HCT116 (cell line): ENCODE measurements at regions not wholly inside any gene's neighbourhood (a gene's known extent, or its start where the extent isn't known, plus 50 kb on each side); places are given as distances from the start of the nearest gene placed in this dataset.

Experiments
- ATAC-seq: fragments of 200-7000 bp; cut with Tn5 transposase; 2 replicates; pipeline ENCODE4 v1.9.1; 2020; ENCODE audit warnings: mild to moderate bottlenecking, moderate library complexity
- BruUV-seq: library from RNA; stranded (reverse); fragments of 400-500 nt; replicated peaks from 2 replicates; lab custom pipeline; 2021; lab: Mats Ljungman, UMichigan
- CTCF ChIA-PET: fragments of 300-600 bp; sonication (Branson Sonifier 250); formaldehyde crosslinking; loops from one replicate; lab custom pipeline; 2021; ENCODE audit warnings: antibody characterized with exemption; lab: Charles Lee
- POLR2A ChIA-PET: fragments of 300-600, 350-600 bp; sonication (Branson Sonifier 250); formaldehyde crosslinking; loops from one replicate; lab custom pipeline; 2021; ENCODE audit warnings: antibody characterized with exemption; lab: Charles Lee
- RAD21 ChIA-PET, 2 experiments: fragments of 300-600 bp; sonication (Branson Sonifier 250); formaldehyde crosslinking; loops; one replicate each; lab custom pipeline; 2023; ENCODE audit warnings: low total read pairs in 2 of 2; ENCODE audit not compliant: uncharacterized antibody in 2 of 2, unreplicated experiment in 2 of 2, low non-redundant PET in 1 of 2; lab: Charles Lee
- DNase-seq: peaks from one replicate; pipeline ENCODE4 v3.0.0-alpha.2; 2010; ENCODE audit warnings: low read depth, low spot score
- H2AFZ ChIP-seq: fragments of 200-600 bp; shearing (Covaris generic), sonication (generic); 2 replicates; pipeline ENCODE4 v1.6.1; 2017; ENCODE audit warnings: low read depth, mixed run types, mixed read lengths, antibody characterized with exemption, low read length; ENCODE audit not compliant: poor library complexity, severe bottlenecking
- H3K27ac ChIP-seq: 2 replicates; pipeline ENCODE4 v1.5.1; 2012; ENCODE audit warnings: low read depth, low read length
- H3K27me3 ChIP-seq: fragments of 200-600 bp; sonication (generic); 2 replicates; pipeline ENCODE4 v1.6.1; 2016; ENCODE audit warnings: mixed run types, low read length, mixed read lengths; ENCODE audit not compliant: insufficient read depth
- H3K36me3 ChIP-seq, 2 experiments: fragments of 200-500 bp in 1 of 2; fragments of 200-600 bp in 1 of 2; sonication (Bioruptor generic) in 1 of 2; sonication (generic) in 1 of 2; 2 replicates each; pipeline versions ENCODE4 v1.5.1 to v1.6.1; 2014 to 2016; ENCODE audit warnings: low read length in 2 of 2, inconsistent platforms in 1 of 2, mixed read lengths in 1 of 2, mixed run types in 1 of 2; ENCODE audit not compliant: insufficient read depth in 2 of 2, control insufficient read depth in 1 of 2
- H3K4me1 ChIP-seq, 2 experiments: fragments of 200-600 bp in 1 of 2; sonication (generic) in 1 of 2; 2 replicates each; pipeline versions ENCODE4 v1.5.1 to v1.6.1; 2012 to 2017; ENCODE audit warnings: low read length in 2 of 2, inconsistent platforms in 1 of 2, mild to moderate bottlenecking in 1 of 2, mixed read lengths in 1 of 2, mixed run types in 1 of 2, moderate library complexity in 1 of 2; ENCODE audit not compliant: insufficient read depth in 2 of 2, control insufficient read depth in 1 of 2
- H3K4me2 ChIP-seq: fragments of 200-600 bp; sonication (generic); 2 replicates; pipeline ENCODE4 v1.6.1; 2017; ENCODE audit warnings: mixed run types, low read length, mixed read lengths
- H3K4me3 ChIP-seq, 2 experiments: fragments of 200-600 bp in 1 of 2; sonication (generic) in 1 of 2; replicated peaks in 1 of 2; 2 replicates each; pipeline ENCODE4 v1.5.1; 2011 to 2016; ENCODE audit warnings: low read length in 2 of 2, control low read depth in 1 of 2, low read depth in 1 of 2, mild to moderate bottlenecking in 1 of 2, mixed read lengths in 1 of 2, mixed run types in 1 of 2
- H3K79me2 ChIP-seq: fragments of 200-600 bp; sonication (generic); 2 replicates; pipeline ENCODE4 v1.6.1; 2017; ENCODE audit warnings: mild to moderate bottlenecking, mixed run types, low read length, moderate library complexity, mixed read lengths; ENCODE audit not compliant: insufficient read depth
- H3K9ac ChIP-seq: fragments of 200-600 bp; sonication (generic); 2 replicates; pipeline ENCODE4 v1.6.1; 2016; ENCODE audit warnings: low read length, mixed read lengths
- H3K9me2 ChIP-seq: fragments of 200-600 bp; sonication (generic), shearing (Covaris generic); 2 replicates; pipeline ENCODE4 v1.6.1; 2017; ENCODE audit warnings: mixed run types, mild to moderate bottlenecking, moderate library complexity; ENCODE audit not compliant: insufficient read depth
- H3K9me3 ChIP-seq, 2 experiments: fragments of 200-500 bp in 1 of 2; fragments of 200-600 bp in 1 of 2; sonication (Bioruptor generic) in 1 of 2; sonication (generic) in 1 of 2; 2 replicates each; pipeline ENCODE4 v1.6.1; 2014 to 2017; ENCODE audit warnings: low read length in 2 of 2, mixed read lengths in 2 of 2, inconsistent platforms in 1 of 2, low read depth in 1 of 2, mild to moderate bottlenecking in 1 of 2, mixed run types in 1 of 2, moderate library complexity in 1 of 2; ENCODE audit not compliant: control insufficient read depth in 1 of 2, insufficient read depth in 1 of 2
- H4K20me1 ChIP-seq: fragments of 200-600 bp; sonication (generic), shearing (Covaris generic); 2 replicates; pipeline ENCODE4 v1.6.1; 2017; ENCODE audit warnings: mixed run types, mild to moderate bottlenecking, moderate library complexity; ENCODE audit not compliant: insufficient read depth
- CBX3 ChIP-seq: IDR thresholded peaks from 2 replicates; pipeline ENCODE4 v1.6.1; 2012; ENCODE audit warnings: low read depth
- CEBPB ChIP-seq: IDR thresholded peaks from 2 replicates; pipeline ENCODE4 v1.6.1; 2012; ENCODE audit warnings: low read depth
- ELF1 ChIP-seq: IDR thresholded peaks from 2 replicates; pipeline ENCODE4 v1.6.1; 2012; ENCODE audit warnings: low read depth, borderline replicate concordance
- EZH2 ChIP-seq: fragments of 200-600 bp; sonication (generic); IDR thresholded peaks from 2 replicates; pipeline ENCODE4 v1.6.1; 2017; ENCODE audit warnings: antibody characterized with exemption, mixed run types
- EZH2phosphoT487 ChIP-seq: fragments of 200-600 bp; IDR thresholded peaks from 2 replicates; pipeline ENCODE4 v1.6.1; 2018; ENCODE audit warnings: antibody characterized with exemption, borderline replicate concordance
- FOSL1 ChIP-seq: IDR thresholded peaks from 2 replicates; pipeline ENCODE4 v1.6.1; 2012; ENCODE audit warnings: low read depth
- MAX ChIP-seq: IDR thresholded peaks from 2 replicates; pipeline ENCODE4 v1.6.1; 2012
- RAD21 ChIP-seq: IDR thresholded peaks from 2 replicates; pipeline ENCODE4 v1.6.1; 2012; ENCODE audit warnings: low read depth, mild to moderate bottlenecking
- SP1 ChIP-seq: IDR thresholded peaks from 2 replicates; pipeline ENCODE4 v1.6.1; 2012; ENCODE audit warnings: low read depth
- TCF7L2 ChIP-seq: IDR thresholded peaks from 2 replicates; pipeline ENCODE4 v1.7.0; 2011; ENCODE audit warnings: borderline replicate concordance, inconsistent platforms; ENCODE audit not compliant: insufficient read depth, insufficient read length; ENCODE audit errors: extremely low read depth
- ZNF274 ChIP-seq: fragments of 200-500 bp; sonication (Bioruptor generic); IDR thresholded peaks from 2 replicates; pipeline ENCODE4 v1.6.1; 2014; ENCODE audit warnings: mild to moderate bottlenecking, low read depth, low read length, inconsistent platforms
- intact Hi-C: fragments of 100-400 bp; cut with micrococcal nuclease; formaldehyde crosslinking; loops from 2 replicates; pipeline ENCODE4 v1.10.0; 2022
- TF ChIP-seq, protein P1 (sequence below): IDR thresholded peaks from 2 replicates; pipeline ENCODE4 v1.6.1; 2011; ENCODE audit warnings: mild to moderate bottlenecking, low read length, moderate library complexity; ENCODE audit not compliant: insufficient replicate concordance; ENCODE audit errors: extremely low read depth
- TF ChIP-seq, protein P2 (sequence below): IDR thresholded peaks from 2 replicates; pipeline ENCODE4 v1.6.1; 2012; ENCODE audit warnings: low read depth
- TF ChIP-seq, protein P3 (sequence below): IDR thresholded peaks from 2 replicates; pipeline ENCODE4 v1.6.1; 2012

DNA sequence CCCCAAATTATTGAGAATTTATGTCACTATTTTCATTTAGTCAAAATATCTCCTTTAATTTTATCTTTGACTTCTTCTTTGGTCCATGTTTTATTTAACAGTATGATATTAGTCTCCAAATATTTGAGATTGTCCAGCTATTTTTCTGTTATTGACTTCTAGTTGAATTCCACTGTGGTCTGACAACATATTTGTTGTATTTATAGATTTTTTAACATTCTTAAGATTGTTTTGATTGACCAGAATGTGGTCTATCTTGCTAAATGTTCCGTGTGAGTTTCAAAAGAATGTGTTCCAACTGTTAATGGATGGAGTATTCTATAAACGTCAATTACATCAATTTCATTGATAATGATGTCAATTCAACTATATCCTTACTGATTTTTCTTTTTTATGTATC, 1452.1 kb downstream of the SUCLG1 start:
- TF ChIP-seq TCF7L2 (no peak), RAD21 (no peak), MAX (no peak), ELF1 (no peak), FOSL1 (no peak), ZNF274 (no peak), CBX3 (no peak), SP1 (no peak), EZH2 (no peak), EZH2phosphoT487 (no peak), CEBPB (no peak)
- TF ChIP-seq, protein P1, sequence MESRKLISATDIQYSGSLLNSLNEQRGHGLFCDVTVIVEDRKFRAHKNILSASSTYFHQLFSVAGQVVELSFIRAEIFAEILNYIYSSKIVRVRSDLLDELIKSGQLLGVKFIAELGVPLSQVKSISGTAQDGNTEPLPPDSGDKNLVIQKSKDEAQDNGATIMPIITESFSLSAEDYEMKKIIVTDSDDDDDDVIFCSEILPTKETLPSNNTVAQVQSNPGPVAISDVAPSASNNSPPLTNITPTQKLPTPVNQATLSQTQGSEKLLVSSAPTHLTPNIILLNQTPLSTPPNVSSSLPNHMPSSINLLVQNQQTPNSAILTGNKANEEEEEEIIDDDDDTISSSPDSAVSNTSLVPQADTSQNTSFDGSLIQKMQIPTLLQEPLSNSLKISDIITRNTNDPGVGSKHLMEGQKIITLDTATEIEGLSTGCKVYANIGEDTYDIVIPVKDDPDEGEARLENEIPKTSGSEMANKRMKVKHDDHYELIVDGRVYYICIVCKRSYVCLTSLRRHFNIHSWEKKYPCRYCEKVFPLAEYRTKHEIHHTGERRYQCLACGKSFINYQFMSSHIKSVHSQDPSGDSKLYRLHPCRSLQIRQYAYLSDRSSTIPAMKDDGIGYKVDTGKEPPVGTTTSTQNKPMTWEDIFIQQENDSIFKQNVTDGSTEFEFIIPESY = no peak
- TF ChIP-seq, protein P2, sequence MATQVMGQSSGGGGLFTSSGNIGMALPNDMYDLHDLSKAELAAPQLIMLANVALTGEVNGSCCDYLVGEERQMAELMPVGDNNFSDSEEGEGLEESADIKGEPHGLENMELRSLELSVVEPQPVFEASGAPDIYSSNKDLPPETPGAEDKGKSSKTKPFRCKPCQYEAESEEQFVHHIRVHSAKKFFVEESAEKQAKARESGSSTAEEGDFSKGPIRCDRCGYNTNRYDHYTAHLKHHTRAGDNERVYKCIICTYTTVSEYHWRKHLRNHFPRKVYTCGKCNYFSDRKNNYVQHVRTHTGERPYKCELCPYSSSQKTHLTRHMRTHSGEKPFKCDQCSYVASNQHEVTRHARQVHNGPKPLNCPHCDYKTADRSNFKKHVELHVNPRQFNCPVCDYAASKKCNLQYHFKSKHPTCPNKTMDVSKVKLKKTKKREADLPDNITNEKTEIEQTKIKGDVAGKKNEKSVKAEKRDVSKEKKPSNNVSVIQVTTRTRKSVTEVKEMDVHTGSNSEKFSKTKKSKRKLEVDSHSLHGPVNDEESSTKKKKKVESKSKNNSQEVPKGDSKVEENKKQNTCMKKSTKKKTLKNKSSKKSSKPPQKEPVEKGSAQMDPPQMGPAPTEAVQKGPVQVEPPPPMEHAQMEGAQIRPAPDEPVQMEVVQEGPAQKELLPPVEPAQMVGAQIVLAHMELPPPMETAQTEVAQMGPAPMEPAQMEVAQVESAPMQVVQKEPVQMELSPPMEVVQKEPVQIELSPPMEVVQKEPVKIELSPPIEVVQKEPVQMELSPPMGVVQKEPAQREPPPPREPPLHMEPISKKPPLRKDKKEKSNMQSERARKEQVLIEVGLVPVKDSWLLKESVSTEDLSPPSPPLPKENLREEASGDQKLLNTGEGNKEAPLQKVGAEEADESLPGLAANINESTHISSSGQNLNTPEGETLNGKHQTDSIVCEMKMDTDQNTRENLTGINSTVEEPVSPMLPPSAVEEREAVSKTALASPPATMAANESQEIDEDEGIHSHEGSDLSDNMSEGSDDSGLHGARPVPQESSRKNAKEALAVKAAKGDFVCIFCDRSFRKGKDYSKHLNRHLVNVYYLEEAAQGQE = no peak
- TF ChIP-seq, protein P3, sequence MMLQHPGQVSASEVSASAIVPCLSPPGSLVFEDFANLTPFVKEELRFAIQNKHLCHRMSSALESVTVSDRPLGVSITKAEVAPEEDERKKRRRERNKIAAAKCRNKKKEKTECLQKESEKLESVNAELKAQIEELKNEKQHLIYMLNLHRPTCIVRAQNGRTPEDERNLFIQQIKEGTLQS = no peak
- ATAC-seq (no peak), DNase-seq (no peak)
- H3K4me1 ChIP-seq = no peaks in the 10 kb centered on the region
- H3K9me2 ChIP-seq = no peaks in the 10 kb centered on the region
- no peaks in the 10 kb centered on the region for H3K79me2 ChIP-seq
- no peaks in the 10 kb centered on the region for H3K9me3 ChIP-seq
- RAD21 ChIA-PET = no interaction called here
- H3K9ac ChIP-seq = no peak overlapping the region
- H3K27ac ChIP-seq = no peak overlapping the region
- H3K27me3 ChIP-seq = no peaks in the 10 kb centered on the region
- no TSS peak for BruUV-seq
- H3K4me2 ChIP-seq = no peak overlapping the region
- no peak overlapping the region for H2AFZ ChIP-seq
- H3K4me3 ChIP-seq = no peak overlapping the region
- POLR2A ChIA-PET = no interaction called here
- CTCF ChIA-PET = no interaction called here
- no peaks in the 10 kb centered on the region for H3K36me3 ChIP-seq
- no peaks in the 10 kb centered on the region for H4K20me1 ChIP-seq
- intact Hi-C loops = no loop called here
